Natural killer cell (primary cell): ENCODE measurements at regions not wholly inside any gene's neighbourhood (a gene's known extent, or its start where the extent isn't known, plus 50 kb on each side); places are given as distances from the start of the nearest gene placed in this dataset.

Experiments
- ATAC-seq, 3 donors: fragments of 150-1000 bp in 2 of 3; fragments of 200-7000 bp in 1 of 3; cut with Tn5 transposase; 1 replicate in 1 of 3; 2 replicates in 2 of 3; pipeline ENCODE4 v1.10.0; 2021; ENCODE audit warnings: mild to moderate bottlenecking in 2 of 3, moderate library complexity in 2 of 3
- DNase-seq, 2 donors: peaks; one replicate each; pipeline versions ENCODE4 v3.0.0 to v3.0.0-alpha.2; 2013 to 2021; ENCODE audit warnings: mixed read lengths in 1 of 2
- H3K27ac ChIP-seq: one replicate; pipeline ENCODE4 v1.5.1; 2013; ENCODE audit warnings: mild to moderate bottlenecking, low read length
- H3K27me3 ChIP-seq: one replicate; pipeline ENCODE4 v1.6.1; 2013; ENCODE audit warnings: low read length; ENCODE audit not compliant: control insufficient read depth, insufficient read depth
- H3K36me3 ChIP-seq: one replicate; pipeline ENCODE4 v1.6.1; 2013; ENCODE audit warnings: low read length; ENCODE audit not compliant: control insufficient read depth, insufficient read depth
- H3K4me1 ChIP-seq: one replicate; pipeline ENCODE4 v1.6.1; 2013; ENCODE audit warnings: low read length; ENCODE audit not compliant: control insufficient read depth, insufficient read depth
- H3K4me3 ChIP-seq: one replicate; pipeline ENCODE4 v1.5.1; 2013; ENCODE audit warnings: low read length
- H3K9me3 ChIP-seq: one replicate; pipeline ENCODE4 v1.6.1; 2013; ENCODE audit warnings: low read length; ENCODE audit not compliant: control insufficient read depth, insufficient read depth
- H3K27ac Mint-ChIP-seq, 2 donors: one replicate each; pipeline ENCODE4 v1.8.0; 2022; ENCODE audit warnings: mild to moderate bottlenecking in 2 of 2, mixed read lengths in 2 of 2, moderate library complexity in 1 of 2
- H3K27me3 Mint-ChIP-seq, 2 donors: one replicate each; pipeline ENCODE4 v1.8.0; 2022; ENCODE audit warnings: low read depth in 2 of 2, mixed read lengths in 2 of 2
- H3K36me3 Mint-ChIP-seq: one replicate; pipeline ENCODE4 v1.8.0; 2022; ENCODE audit warnings: mixed read lengths
- H3K4me1 Mint-ChIP-seq, 2 donors: one replicate each; pipeline ENCODE4 v1.8.0; 2022; ENCODE audit warnings: mixed read lengths in 2 of 2
- H3K4me3 Mint-ChIP-seq: one replicate; pipeline ENCODE4 v1.8.0; 2022; ENCODE audit warnings: mild to moderate bottlenecking, moderate library complexity, mixed read lengths
- H3K9me3 Mint-ChIP-seq, 2 donors: one replicate each; pipeline ENCODE4 v1.8.0; 2022; ENCODE audit warnings: mixed read lengths in 2 of 2
- WGBS: methylation state at CpG from one replicate; pipeline ENCODE4 v1.1.7; 2013; ENCODE audit warnings: missing lambda C conversion rate; ENCODE audit not compliant: insufficient coverage; 5-methylcytosine and 5-hydroxymethylcytosine counted together
- intact Hi-C: fragments of 100-400 bp; cut with micrococcal nuclease; formaldehyde crosslinking; loops from one replicate; pipeline ENCODE4 v1.14.2; 2022
- TF ChIP-seq, protein P1 (sequence below): fragments of 200-600 bp; IDR thresholded peaks from one replicate; pipeline ENCODE4 v1.8.0; 2022; ENCODE audit warnings: antibody characterized with exemption

DNA sequence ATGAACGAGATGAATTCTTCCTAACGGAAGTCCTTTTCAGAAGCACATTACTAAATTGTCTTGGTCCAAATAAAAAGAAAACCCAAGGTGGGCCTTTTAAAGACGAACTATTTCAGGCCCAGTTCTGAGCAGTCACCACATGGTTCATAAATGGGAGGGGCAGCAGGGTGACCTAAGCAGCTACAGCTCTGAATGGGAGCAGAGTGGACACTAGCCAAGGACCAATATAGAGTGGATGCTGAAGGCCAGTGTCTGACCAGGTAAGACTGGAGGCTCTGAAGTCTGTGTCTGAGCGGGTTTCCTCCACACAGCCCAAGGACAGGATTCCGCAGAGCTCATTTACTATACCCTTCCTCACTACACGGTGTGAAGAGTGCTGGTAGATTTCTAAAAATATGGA lies 159.1 kb downstream of the TMEM26 start:
- Mint-ChIP-seq H3K27ac (no peak overlapping the region), H3K4me1 (no peaks in the 10 kb centered on the region), H3K36me3 (peaks cover 16% of the 10 kb centered on the region), H3K27me3 (peaks cover 0 to 9% of the 10 kb centered on the region in 2 donors), H3K4me3 (no peak overlapping the region), H3K9me3 (peaks cover 3 to 4% of the 10 kb centered on the region in 2 donors)
- no peaks in the 10 kb centered on the region for H3K4me1 ChIP-seq
- ATAC-seq (no peak), DNase-seq (no peak)
- TF ChIP-seq, protein P1, sequence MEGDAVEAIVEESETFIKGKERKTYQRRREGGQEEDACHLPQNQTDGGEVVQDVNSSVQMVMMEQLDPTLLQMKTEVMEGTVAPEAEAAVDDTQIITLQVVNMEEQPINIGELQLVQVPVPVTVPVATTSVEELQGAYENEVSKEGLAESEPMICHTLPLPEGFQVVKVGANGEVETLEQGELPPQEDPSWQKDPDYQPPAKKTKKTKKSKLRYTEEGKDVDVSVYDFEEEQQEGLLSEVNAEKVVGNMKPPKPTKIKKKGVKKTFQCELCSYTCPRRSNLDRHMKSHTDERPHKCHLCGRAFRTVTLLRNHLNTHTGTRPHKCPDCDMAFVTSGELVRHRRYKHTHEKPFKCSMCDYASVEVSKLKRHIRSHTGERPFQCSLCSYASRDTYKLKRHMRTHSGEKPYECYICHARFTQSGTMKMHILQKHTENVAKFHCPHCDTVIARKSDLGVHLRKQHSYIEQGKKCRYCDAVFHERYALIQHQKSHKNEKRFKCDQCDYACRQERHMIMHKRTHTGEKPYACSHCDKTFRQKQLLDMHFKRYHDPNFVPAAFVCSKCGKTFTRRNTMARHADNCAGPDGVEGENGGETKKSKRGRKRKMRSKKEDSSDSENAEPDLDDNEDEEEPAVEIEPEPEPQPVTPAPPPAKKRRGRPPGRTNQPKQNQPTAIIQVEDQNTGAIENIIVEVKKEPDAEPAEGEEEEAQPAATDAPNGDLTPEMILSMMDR, result no peak
- no peak overlapping the region for H3K4me3 ChIP-seq
- H3K36me3 ChIP-seq, result no peaks in the 10 kb centered on the region
- 93% methylated on average over 3 of the region's 6 CpGs for WGBS
- H3K27ac ChIP-seq, result no peak overlapping the region
- H3K27me3 ChIP-seq, result no peaks in the 10 kb centered on the region
- H3K9me3 ChIP-seq, result no peaks in the 10 kb centered on the region
- intact Hi-C loops, result no loop called here

DNA sequence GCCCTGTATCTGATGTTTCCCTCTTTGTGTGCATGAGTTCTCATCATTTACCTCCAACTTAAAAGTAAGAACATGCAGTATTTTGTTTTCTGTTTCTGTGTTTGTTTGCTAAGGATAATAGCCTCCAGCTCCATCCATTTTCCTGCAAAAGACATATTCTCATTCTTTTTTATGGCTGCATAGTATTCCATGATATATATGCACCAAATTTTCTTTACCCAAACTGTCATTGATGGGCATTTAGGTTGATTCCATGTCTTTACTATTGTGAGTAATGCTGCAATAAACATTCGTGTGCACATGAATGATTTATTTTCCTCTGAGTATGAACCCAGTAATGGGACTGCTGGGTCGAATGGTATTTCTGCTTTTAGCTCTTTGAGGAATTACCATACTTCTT lies 163.4 kb downstream of the TMEM26 start:
- Mint-ChIP-seq H3K4me1 (peaks cover 28 to 31% of the 10 kb centered on the region in 2 donors), H3K36me3 (no peaks in the 10 kb centered on the region), H3K4me3 (no peak overlapping the region), H3K9me3 (no peaks in the 10 kb centered on the region), H3K27ac (no peak overlapping the region), H3K27me3 (peaks cover 0 to 7% of the 10 kb centered on the region in 2 donors)
- H3K36me3 ChIP-seq, result no peaks in the 10 kb centered on the region
- no peaks in the 10 kb centered on the region for H3K9me3 ChIP-seq
- ATAC-seq (no peak), DNase-seq (no peak)
- H3K4me3 ChIP-seq, result no peak overlapping the region
- H3K27ac ChIP-seq, result no peak overlapping the region
- H3K4me1 ChIP-seq, result peaks cover 4% of the 10 kb centered on the region
- H3K27me3 ChIP-seq, result no peaks in the 10 kb centered on the region
- 80% methylated on average over 2 of the region's 2 CpGs for WGBS
- TF ChIP-seq, protein P1, result no peak
- intact Hi-C loops, result loop anchor here (5.0 kb wide), 1 partner anchor 757 kb away; no protein-coding TSS in a partner anchor

DNA sequence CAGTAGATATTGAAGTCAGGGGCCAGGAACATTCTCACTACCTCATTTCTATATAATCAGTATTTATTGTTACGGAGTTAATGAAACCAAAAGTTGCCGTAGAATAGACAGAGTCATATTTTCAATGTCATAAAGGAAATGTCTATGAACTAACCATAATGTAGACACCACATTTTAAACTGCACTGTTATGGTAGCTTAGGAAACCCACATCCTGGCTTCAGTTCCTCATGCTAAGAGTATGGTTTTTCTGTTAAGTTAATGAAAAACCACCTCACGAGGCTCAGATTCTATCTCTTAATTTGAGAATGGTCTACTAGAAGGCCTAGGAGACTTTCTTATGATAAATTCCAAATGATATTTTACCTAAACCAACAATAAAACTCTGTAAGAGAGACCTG lies 166.5 kb downstream of the TMEM26 start:
- peaks cover 28 to 37% of the 10 kb centered on the region in 2 donors for H3K4me1 Mint-ChIP-seq
- Histone ChIP-seq H3K9me3 (no peaks in the 10 kb centered on the region), H3K4me1 (peaks cover 4% of the 10 kb centered on the region), H3K36me3 (no peaks in the 10 kb centered on the region), H3K27ac (peak overlapping the region; percentile 44), H3K27me3 (no peaks in the 10 kb centered on the region), H3K4me3 (no peak overlapping the region)
- intact Hi-C loops, result loop anchor here (5.0 kb wide), 1 partner anchor 761 kb away; no protein-coding TSS in a partner anchor
- DNase-seq (peak in 1 of 2 donors; percentile 57), ATAC-seq (peak; percentile 87 to 97 (median 92))
- peak overlapping the region; percentile 83 for H3K4me3 Mint-ChIP-seq
- TF ChIP-seq, protein P1, result no peak
- no peaks in the 10 kb centered on the region for H3K36me3 Mint-ChIP-seq
- peaks cover 0 to 3% of the 10 kb centered on the region in 2 donors for H3K27me3 Mint-ChIP-seq
- peak overlapping the region; percentile 79 to 95 for H3K27ac Mint-ChIP-seq
- no peaks in the 10 kb centered on the region for H3K9me3 Mint-ChIP-seq
- no CpG with 5 or more reads among the region's 3 CpGs for WGBS

DNA sequence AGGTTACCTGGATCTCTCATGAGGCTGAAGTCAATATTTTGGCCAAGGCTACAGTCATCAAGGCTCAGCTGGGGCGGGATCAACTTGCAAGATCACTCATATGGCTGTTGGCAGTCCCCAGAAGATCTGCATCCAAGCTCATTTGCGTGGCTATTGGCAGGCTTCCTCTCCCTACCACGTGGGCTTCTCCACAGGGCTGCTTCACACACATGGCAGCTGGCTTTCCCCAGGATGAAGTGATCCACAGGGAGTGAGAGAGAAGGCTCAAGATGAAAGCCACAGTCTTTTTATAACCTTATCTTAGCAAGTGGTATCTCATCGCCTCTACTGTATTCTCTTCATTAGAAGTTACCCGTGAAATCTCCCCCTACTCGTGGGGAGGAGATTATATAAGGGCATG lies 167.4 kb downstream of the TMEM26 start:
- Mint-ChIP-seq H3K36me3 (no peaks in the 10 kb centered on the region), H3K4me1 (peaks cover 28 to 37% of the 10 kb centered on the region in 2 donors)

More for the DNA sequence above, 167.4 kb downstream of the TMEM26 start:
- H3K27ac Mint-ChIP-seq, result peak overlapping the region; percentile 79 to 95
- ATAC-seq (no peak), DNase-seq (no peak)
- Histone ChIP-seq H3K36me3 (no peaks in the 10 kb centered on the region), H3K4me3 (no peak overlapping the region), H3K4me1 (peaks cover 4% of the 10 kb centered on the region), H3K9me3 (no peaks in the 10 kb centered on the region), H3K27ac (no peak overlapping the region), H3K27me3 (no peaks in the 10 kb centered on the region)
- H3K27me3 Mint-ChIP-seq, result no peaks in the 10 kb centered on the region
- 63% methylated on average over 3 of the region's 6 CpGs for WGBS
- intact Hi-C loops, result loop anchor here (2.0 to 5.0 kb wide), 3 partner anchors 145 to 762 kb away; no protein-coding TSS in a partner anchor
- no peak overlapping the region for H3K4me3 Mint-ChIP-seq
- TF ChIP-seq, protein P1, result no peak
- no peaks in the 10 kb centered on the region for H3K9me3 Mint-ChIP-seq
